GM10266 (cell line): ENCODE measurements at regions not wholly inside any gene's neighbourhood (a gene's known extent, or its start where the extent isn't known, plus 50 kb on each side); places are given as distances from the start of the nearest gene placed in this dataset.

Experiments
- DNase-seq: peaks from one replicate; pipeline ENCODE4 v3.0.0; 2012; ENCODE audit errors: extremely low spot score
- TF ChIP-seq, protein P1 (sequence below): IDR thresholded peaks from 2 replicates; pipeline ENCODE4 v1.5.1; 2012; ENCODE audit warnings: mild to moderate bottlenecking, low read depth; ENCODE audit not compliant: control insufficient read depth, insufficient read depth; ENCODE audit errors: missing control alignments

DNA sequence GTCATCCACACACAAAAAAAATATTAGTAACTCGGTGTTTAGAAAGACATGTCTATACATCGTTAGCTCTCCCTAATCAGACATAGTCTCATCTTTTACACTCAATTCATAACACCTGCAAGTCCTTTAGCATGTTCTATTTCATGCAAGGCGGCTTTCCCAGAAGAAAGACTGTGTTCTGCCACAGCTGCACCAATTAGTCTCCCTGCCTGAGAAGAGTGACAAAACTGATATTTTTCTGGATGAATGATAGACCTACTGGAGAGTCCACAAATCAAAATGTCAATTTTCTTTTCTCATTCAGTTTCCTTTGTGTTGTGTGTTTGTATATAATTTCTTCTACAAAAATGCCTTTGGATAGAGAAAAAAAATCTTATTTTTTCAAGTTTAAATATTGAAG is 435.8 kb upstream of the EPHA3 start:
- TF ChIP-seq, protein P1, sequence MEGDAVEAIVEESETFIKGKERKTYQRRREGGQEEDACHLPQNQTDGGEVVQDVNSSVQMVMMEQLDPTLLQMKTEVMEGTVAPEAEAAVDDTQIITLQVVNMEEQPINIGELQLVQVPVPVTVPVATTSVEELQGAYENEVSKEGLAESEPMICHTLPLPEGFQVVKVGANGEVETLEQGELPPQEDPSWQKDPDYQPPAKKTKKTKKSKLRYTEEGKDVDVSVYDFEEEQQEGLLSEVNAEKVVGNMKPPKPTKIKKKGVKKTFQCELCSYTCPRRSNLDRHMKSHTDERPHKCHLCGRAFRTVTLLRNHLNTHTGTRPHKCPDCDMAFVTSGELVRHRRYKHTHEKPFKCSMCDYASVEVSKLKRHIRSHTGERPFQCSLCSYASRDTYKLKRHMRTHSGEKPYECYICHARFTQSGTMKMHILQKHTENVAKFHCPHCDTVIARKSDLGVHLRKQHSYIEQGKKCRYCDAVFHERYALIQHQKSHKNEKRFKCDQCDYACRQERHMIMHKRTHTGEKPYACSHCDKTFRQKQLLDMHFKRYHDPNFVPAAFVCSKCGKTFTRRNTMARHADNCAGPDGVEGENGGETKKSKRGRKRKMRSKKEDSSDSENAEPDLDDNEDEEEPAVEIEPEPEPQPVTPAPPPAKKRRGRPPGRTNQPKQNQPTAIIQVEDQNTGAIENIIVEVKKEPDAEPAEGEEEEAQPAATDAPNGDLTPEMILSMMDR = no peak
- DNase-seq = no peak

DNA sequence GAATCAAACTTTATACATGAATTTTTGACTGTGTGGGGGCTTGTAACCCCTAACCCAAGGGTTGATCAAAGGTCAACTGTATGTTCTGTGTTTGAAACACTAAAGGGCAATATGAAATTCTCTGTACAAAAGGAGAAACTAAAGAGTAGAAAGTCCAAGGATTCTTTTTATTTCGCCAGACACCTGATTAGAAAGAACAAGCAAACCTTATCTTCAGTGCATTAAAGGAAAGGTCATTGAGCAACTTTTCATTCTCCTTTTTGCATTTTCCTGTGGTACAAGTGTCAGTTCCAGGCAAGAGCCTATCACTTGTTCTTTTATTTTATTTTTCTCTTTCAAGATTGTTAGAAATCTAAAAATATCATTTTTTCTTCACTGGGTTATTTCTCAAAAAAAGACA is 430.1 kb upstream of the EPHA3 start:
- no peak for DNase-seq
- TF ChIP-seq, protein P1 = no peak

DNA sequence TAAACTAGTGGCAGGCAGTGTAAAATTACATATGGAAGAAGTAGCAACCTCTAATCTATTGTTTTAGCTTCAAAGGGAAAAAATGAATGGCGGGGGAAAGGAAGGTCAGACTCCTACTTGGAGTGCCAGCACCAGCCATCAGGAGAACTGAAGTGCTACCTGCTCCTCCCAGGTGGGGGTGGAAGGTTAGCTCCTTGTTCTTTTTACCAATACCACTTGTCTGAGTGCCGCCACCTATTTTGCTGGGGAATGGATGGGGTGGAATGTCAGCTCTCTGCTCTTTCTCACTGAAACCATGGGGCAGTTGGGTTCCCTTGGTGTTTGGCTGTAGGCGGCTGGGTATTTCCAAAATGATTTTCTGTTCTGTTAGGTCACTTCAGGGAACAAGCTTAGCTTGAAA is 428.7 kb upstream of the EPHA3 start:
- DNase-seq = no peak
- TF ChIP-seq, protein P1 = no peak

DNA sequence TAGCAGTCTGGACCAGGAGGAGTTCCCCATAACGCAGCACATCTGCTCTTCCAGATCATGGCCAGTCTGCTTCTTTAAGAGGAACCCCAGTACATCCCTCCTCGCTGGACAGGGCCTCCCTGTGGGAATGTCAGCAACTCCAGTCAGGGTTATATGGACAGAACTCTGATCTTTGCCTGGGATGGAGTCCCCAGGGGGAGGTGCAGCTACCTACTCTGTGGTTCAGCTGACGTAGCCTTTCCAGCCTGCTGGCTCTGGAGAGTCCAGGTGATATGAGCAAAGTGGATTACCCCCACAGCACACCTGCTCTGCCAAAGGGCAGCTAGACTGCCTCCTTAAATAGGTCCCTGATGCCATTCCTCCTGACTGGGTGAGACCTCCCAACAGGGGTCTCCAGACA is 417.1 kb upstream of the EPHA3 start:
- TF ChIP-seq, protein P1 = no peak
- no peak for DNase-seq

DNA sequence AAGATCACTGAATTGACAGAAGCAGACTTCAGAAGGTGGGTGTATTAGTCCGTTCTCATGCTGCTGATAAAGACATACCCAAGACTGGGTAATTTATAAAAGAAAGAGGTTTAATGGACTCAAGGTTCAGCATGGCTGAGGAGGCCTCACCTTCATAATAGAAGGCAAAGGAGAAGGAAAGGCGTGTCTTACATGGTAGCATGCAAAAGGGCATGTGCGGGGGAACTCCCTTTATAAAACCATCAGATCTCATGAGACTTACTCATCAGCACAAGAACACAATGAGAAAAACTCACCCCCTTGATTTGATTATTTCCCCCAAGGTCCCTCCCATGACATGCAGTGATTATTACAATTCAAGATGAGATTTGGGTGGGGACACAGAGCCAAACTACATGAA is 416.3 kb upstream of the EPHA3 start:
- TF ChIP-seq, protein P1 = no peak
- no peak for DNase-seq

DNA sequence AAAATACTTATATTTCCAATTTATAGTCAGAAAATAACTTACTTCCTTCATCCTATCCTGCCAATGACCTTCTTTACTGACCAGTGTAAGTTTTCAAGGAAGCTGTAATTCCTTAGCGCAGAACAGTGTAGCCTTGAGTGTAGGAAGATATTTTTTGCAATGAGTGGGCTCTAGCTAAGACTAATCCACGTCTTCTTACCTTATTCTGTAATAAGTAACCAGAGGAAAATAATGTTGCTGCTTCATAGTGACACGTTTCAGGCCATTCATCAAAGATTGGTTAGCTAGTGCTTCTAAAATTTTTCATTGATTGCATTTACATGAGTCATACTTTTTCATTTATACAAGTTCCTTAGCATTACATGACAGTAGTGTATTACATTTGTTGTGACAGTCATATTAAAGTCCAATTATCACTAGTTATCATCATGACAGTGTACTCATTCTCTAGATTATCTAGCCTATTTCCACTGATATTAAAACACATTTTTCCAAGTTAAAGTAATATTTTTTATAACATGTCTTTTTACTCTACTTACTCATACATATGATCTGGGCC is 403.8 kb upstream of the EPHA3 start:
- no peak for DNase-seq
- TF ChIP-seq, protein P1 = no peak

DNA sequence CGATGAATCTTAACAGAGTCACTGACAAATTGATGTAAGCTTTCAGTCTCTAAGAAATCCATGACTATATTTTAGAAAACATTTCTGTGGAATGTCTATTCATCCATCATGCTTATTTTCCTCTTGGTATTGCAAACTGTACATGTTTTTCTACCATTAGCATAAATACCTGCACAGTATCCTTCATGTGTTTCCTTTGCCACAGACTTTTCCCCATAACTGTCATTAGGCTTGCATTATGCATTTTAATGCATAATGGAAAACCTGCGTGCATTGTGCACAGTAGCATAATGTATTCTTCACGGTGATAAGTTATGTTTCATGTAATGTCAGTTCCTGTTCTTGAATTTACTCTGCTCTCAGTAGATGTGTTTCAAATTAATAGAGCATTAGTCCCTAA is 403.1 kb upstream of the EPHA3 start:
- TF ChIP-seq, protein P1 = no peak
- DNase-seq = no peak
